Lower leg skin (tissue), 3 donors: ENCODE measurements at regions not wholly inside any gene's neighbourhood (a gene's known extent, or its start where the extent isn't known, plus 50 kb on each side); places are given as distances from the start of the nearest gene placed in this dataset.

Experiments
- CTCF ChIP-seq, 3 donors: fragments of 450-650 bp; IDR thresholded peaks; one replicate each; pipeline ENCODE4 v1.5.1; 2016; ENCODE audit warnings: antibody characterized with exemption in 3 of 3, mild to moderate bottlenecking in 3 of 3, moderate library complexity in 2 of 3
- POLR2A ChIP-seq, 2 donors: fragments of 450-650 bp; IDR thresholded peaks; one replicate each; pipeline ENCODE4 v1.6.1; 2016 to 2017; ENCODE audit warnings: antibody characterized with exemption in 2 of 2, mild to moderate bottlenecking in 1 of 2, moderate library complexity in 1 of 2

GRCh38 chr10:3635697-3636096, 149.3 kb downstream of the KLF6 start:
- TF ChIP-seq CTCF (IDR thresholded peaks at IDR 0.05) (no peak), POLR2A (IDR thresholded peaks at IDR 0.05) (no peak)
